ENCODE measurements at regions not wholly inside any gene's neighbourhood (a gene's known extent, or its start where the extent isn't known, plus 50 kb on each side); places are given as distances from the start of the nearest gene placed in this dataset.

DNA sequence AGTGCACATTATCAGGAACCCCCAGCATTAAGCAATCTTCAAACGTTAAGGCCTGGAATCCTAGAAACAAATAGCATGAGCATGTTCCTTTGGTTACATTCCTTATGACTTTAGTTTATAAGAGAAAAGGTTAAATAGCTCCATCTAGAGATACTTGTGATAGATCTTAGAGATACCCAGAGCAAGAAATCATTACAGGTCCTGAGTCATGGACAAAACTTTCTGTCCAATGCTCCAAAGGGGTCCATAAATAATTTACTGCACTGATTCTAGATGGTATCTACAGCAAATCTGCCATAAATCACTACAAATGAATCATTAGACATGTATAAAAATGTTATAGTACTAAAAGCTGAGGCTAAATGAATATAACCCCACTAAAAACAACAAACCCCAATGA is 139.6 kb downstream of the HTR1A start:
- Histone ChIP-seq H3K36me3 (ENCODE audit: control insufficient read depth, insufficient read depth, low read length) (no peaks in the 10 kb centered on the region), H3K27me3 (ENCODE audit: control insufficient read depth, insufficient read depth, low read length) (no peaks in the 10 kb centered on the region), H3K9ac (no peak overlapping the region), H3K4me1 (no peaks in the 10 kb centered on the region), H3K4me3 (ENCODE audit: low read depth, low read length) (no peak overlapping the region), H3K79me2 (no peaks in the 10 kb centered on the region), H2AFZ (no peak overlapping the region), H3K4me2 (ENCODE audit: low read length) (no peak overlapping the region), H3K9me3 (ENCODE audit: control insufficient read depth, low read length) (no peaks in the 10 kb centered on the region), H3K27ac (no peak overlapping the region)
- TF ChIP-seq, protein P1, sequence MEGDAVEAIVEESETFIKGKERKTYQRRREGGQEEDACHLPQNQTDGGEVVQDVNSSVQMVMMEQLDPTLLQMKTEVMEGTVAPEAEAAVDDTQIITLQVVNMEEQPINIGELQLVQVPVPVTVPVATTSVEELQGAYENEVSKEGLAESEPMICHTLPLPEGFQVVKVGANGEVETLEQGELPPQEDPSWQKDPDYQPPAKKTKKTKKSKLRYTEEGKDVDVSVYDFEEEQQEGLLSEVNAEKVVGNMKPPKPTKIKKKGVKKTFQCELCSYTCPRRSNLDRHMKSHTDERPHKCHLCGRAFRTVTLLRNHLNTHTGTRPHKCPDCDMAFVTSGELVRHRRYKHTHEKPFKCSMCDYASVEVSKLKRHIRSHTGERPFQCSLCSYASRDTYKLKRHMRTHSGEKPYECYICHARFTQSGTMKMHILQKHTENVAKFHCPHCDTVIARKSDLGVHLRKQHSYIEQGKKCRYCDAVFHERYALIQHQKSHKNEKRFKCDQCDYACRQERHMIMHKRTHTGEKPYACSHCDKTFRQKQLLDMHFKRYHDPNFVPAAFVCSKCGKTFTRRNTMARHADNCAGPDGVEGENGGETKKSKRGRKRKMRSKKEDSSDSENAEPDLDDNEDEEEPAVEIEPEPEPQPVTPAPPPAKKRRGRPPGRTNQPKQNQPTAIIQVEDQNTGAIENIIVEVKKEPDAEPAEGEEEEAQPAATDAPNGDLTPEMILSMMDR (IDR thresholded peaks at IDR 0.05): no peak

DNA sequence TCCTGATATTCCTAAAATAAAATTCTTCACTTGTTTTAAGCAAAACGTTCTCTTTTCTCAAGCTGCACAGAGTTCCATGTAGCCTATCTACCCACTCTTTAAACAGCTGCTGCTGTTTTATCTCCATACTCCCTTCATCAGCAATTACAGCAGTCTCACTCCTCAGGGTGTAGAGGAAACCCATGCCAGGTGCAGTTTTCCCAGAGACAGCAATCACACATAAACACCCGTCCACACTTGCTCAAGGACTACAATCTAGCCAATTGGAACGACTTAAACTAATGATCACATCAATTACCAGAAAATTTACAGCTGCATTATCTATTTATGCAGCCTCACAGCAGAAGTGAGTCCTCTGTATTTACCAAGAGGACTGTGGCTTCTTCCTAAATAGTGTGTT is 141.7 kb downstream of the HTR1A start:
- TF ChIP-seq, protein P1 (IDR thresholded peaks at IDR 0.05): no peak
- no peaks in the 10 kb centered on the region for H3K79me2 ChIP-seq
- H2AFZ ChIP-seq: no peak overlapping the region
- H3K4me2 ChIP-seq (ENCODE audit: low read length): no peak overlapping the region
- no peaks in the 10 kb centered on the region for H3K4me1 ChIP-seq
- H3K27ac ChIP-seq: no peak overlapping the region
- H3K9ac ChIP-seq: no peak overlapping the region
- H3K36me3 ChIP-seq (ENCODE audit: control insufficient read depth, insufficient read depth, low read length): no peaks in the 10 kb centered on the region
- no peaks in the 10 kb centered on the region for H3K9me3 ChIP-seq (ENCODE audit: control insufficient read depth, low read length)
- H3K27me3 ChIP-seq (ENCODE audit: control insufficient read depth, insufficient read depth, low read length): no peaks in the 10 kb centered on the region
- no peak overlapping the region for H3K4me3 ChIP-seq (ENCODE audit: low read depth, low read length)

DNA sequence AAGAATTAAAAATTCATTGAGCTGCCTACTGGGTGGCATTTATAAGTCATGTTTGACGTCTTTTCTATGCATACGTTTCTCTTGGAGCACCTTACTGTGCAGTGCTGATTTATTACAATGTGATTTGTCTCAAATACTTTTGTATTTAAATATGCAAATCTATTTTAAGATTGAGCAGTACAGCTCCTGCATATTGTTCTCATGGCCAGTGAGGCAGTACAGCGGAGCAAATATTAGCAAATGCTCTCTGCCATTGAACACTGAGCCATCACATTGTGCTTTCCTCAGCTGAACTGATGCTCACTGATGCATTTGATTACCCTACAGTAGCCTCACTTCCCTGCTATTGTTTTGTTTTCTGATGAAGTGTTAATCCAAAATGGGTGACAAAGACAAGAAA is 149.6 kb downstream of the HTR1A start:
- H3K27ac ChIP-seq: no peak overlapping the region
- no peaks in the 10 kb centered on the region for H3K4me1 ChIP-seq
- H3K36me3 ChIP-seq (ENCODE audit: control insufficient read depth, insufficient read depth, low read length): no peaks in the 10 kb centered on the region
- H3K79me2 ChIP-seq: no peaks in the 10 kb centered on the region
- no peaks in the 10 kb centered on the region for H3K27me3 ChIP-seq (ENCODE audit: control insufficient read depth, insufficient read depth, low read length)
- H3K4me2 ChIP-seq (ENCODE audit: low read length): no peak overlapping the region
- H3K9me3 ChIP-seq (ENCODE audit: control insufficient read depth, low read length): no peaks in the 10 kb centered on the region
- H3K4me3 ChIP-seq (ENCODE audit: low read depth, low read length): no peak overlapping the region
- H3K9ac ChIP-seq: no peak overlapping the region
- H2AFZ ChIP-seq: no peak overlapping the region
- TF ChIP-seq, protein P1 (IDR thresholded peaks at IDR 0.05): no peak

DNA sequence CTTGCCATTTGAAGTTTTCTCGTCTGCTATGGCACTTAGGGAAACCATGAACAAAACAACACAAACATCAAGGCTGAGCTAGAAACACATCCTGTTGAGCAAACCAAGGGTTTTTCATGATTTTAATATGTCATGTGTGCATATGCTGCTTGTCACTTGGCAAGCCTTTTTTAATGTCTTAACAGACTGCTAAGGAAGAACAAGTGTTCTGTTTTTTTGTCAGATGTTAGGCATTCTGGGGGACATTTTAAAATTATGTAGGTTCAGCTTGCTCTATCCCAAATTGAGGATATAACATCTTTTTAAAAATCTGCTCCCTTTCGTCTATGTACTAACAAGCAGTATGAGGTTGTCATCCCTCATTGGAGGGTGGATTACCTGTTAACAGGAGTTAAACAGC is 150.3 kb downstream of the HTR1A start:
- H3K4me3 ChIP-seq (ENCODE audit: low read depth, low read length): no peak overlapping the region
- no peak overlapping the region for H2AFZ ChIP-seq
- H3K27me3 ChIP-seq (ENCODE audit: control insufficient read depth, insufficient read depth, low read length): no peaks in the 10 kb centered on the region
- no peaks in the 10 kb centered on the region for H3K36me3 ChIP-seq (ENCODE audit: control insufficient read depth, insufficient read depth, low read length)
- no peaks in the 10 kb centered on the region for H3K79me2 ChIP-seq
- H3K4me2 ChIP-seq (ENCODE audit: low read length): no peak overlapping the region
- H3K4me1 ChIP-seq: no peaks in the 10 kb centered on the region
- no peak overlapping the region for H3K27ac ChIP-seq
- H3K9me3 ChIP-seq (ENCODE audit: control insufficient read depth, low read length): no peaks in the 10 kb centered on the region
- no peak overlapping the region for H3K9ac ChIP-seq
- TF ChIP-seq, protein P1 (IDR thresholded peaks at IDR 0.05): no peak

DNA sequence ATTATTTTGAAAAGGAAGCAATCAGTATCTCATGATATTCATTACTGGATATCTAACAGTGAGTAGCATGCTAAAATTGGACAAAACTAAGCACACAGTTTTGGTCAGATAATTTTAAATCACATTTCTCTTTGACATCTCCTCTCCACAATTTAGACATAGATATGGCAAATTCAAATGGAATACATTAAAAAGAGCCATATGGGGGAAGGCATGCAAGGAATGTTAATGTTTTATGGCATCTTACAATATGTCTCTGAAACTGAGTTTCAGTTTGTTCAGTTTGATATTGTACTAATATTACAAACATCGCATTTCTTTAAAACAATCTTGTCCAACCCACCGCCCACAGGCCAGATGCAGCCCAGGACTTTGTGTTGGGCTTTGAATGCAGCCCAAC is 151.0 kb downstream of the HTR1A start:
- no peak overlapping the region for H3K4me3 ChIP-seq (ENCODE audit: low read depth, low read length)
- no peaks in the 10 kb centered on the region for H3K79me2 ChIP-seq
- H2AFZ ChIP-seq: no peak overlapping the region
- no peak overlapping the region for H3K9ac ChIP-seq
- no peak overlapping the region for H3K27ac ChIP-seq
- no peak overlapping the region for H3K4me2 ChIP-seq (ENCODE audit: low read length)
- H3K9me3 ChIP-seq (ENCODE audit: control insufficient read depth, low read length): no peaks in the 10 kb centered on the region
- no peaks in the 10 kb centered on the region for H3K36me3 ChIP-seq (ENCODE audit: control insufficient read depth, insufficient read depth, low read length)
- TF ChIP-seq, protein P1 (IDR thresholded peaks at IDR 0.05): no peak
- no peaks in the 10 kb centered on the region for H3K4me1 ChIP-seq
- H3K27me3 ChIP-seq (ENCODE audit: control insufficient read depth, insufficient read depth, low read length): no peaks in the 10 kb centered on the region

Measured in parathyroid adenoma (tissue), 2 donors.